ENCODE measurements at regions not wholly inside any gene's neighbourhood (a gene's known extent, or its start where the extent isn't known, plus 50 kb on each side); places are given as distances from the start of the nearest gene placed in this dataset.
"Not testable (repeated sequence)": the region's sequence is repeated elsewhere in the genome, so short reads cannot be mapped to it uniquely, and the experiment has no call there.

GRCh38 chr5:117425163-117425562, 850.5 kb upstream of the SEMA6A start:
- DNase-seq (ENCODE audit: low spot score): no peak

- no peak for DNase-seq (ENCODE audit: low spot score)
Measured at GRCh38 chr5:117424559-117424958, 849.9 kb upstream of the SEMA6A start.

GRCh38 chr5:117417501-117417900, 842.9 kb upstream of the SEMA6A start:
- no peak for DNase-seq (ENCODE audit: low spot score)

- DNase-seq (ENCODE audit: low spot score): no peak
Measured at GRCh38 chr5:117414926-117415325, 840.3 kb upstream of the SEMA6A start.

GRCh38 chr5:117411701-117412100, 837.1 kb upstream of the SEMA6A start:
- no peak for DNase-seq (ENCODE audit: low spot score)

GRCh38 chr5:117405197-117405596, 830.6 kb upstream of the SEMA6A start:
- DNase-seq (ENCODE audit: low spot score): no peak

- DNase-seq (ENCODE audit: low spot score): no peak
Measured at GRCh38 chr5:117394506-117395157, 820.0 kb upstream of the SEMA6A start.

- DNase-seq (ENCODE audit: low spot score): no peak
Measured at GRCh38 chr5:117393125-117393524, 818.5 kb upstream of the SEMA6A start.

- peak; percentile 90 for DNase-seq (ENCODE audit: low spot score)
Measured at GRCh38 chr5:117380316-117380715, 805.7 kb upstream of the SEMA6A start.

GRCh38 chr5:117379521-117379920, 804.9 kb upstream of the SEMA6A start:
- peak; percentile 62 for DNase-seq (ENCODE audit: low spot score)

- peak; percentile 73 for DNase-seq (ENCODE audit: low spot score)
Measured at GRCh38 chr5:117376748-117377147, 802.1 kb upstream of the SEMA6A start.

- no peak for DNase-seq (ENCODE audit: low spot score)
Measured at GRCh38 chr5:117359895-117360294, 785.3 kb upstream of the SEMA6A start.

- DNase-seq (ENCODE audit: low spot score): peak; percentile 46
Measured at GRCh38 chr5:117357886-117358285, 783.3 kb upstream of the SEMA6A start.

GRCh38 chr5:117347280-117347679, 772.7 kb upstream of the SEMA6A start:
- DNase-seq (ENCODE audit: low spot score): no peak

- not testable (repeated sequence) for DNase-seq (ENCODE audit: low spot score)
Measured at GRCh38 chr5:117343726-117344125, 769.1 kb upstream of the SEMA6A start.

GRCh38 chr5:117337064-117337749, 762.6 kb upstream of the SEMA6A start:
- DNase-seq (ENCODE audit: low spot score): no peak

- no peak for DNase-seq (ENCODE audit: low spot score)
Measured at GRCh38 chr5:117336208-117336607, 761.6 kb upstream of the SEMA6A start.

GRCh38 chr5:117333011-117333410, 758.4 kb upstream of the SEMA6A start:
- peak; percentile 52 for DNase-seq (ENCODE audit: low spot score)

- DNase-seq (ENCODE audit: low spot score): peak; percentile 50
Measured at GRCh38 chr5:117332341-117332740, 757.7 kb upstream of the SEMA6A start.

- DNase-seq (ENCODE audit: low spot score): no peak
Measured at GRCh38 chr5:117327511-117327910, 752.9 kb upstream of the SEMA6A start.

GRCh38 chr5:117326997-117327396, 752.4 kb upstream of the SEMA6A start:
- no peak for DNase-seq (ENCODE audit: low spot score)

- no peak for DNase-seq (ENCODE audit: low spot score)
Measured at GRCh38 chr5:117318528-117318927, 743.9 kb upstream of the SEMA6A start.

- DNase-seq (ENCODE audit: low spot score): no peak
Measured at GRCh38 chr5:117315170-117315569, 740.5 kb upstream of the SEMA6A start.
